Naive thymus-derived CD4-positive, alpha-beta T cell (primary cell): ENCODE measurements at regions not wholly inside any gene's neighbourhood (a gene's known extent, or its start where the extent isn't known, plus 50 kb on each side); places are given as distances from the start of the nearest gene placed in this dataset.

Experiments
- ATAC-seq: fragments of 150-1000 bp; cut with Tn5 transposase; 2 replicates; pipeline ENCODE4 v1.10.0; 2021; ENCODE audit warnings: mild to moderate bottlenecking, moderate library complexity
- CTCF ChIA-PET: fragments of 350-600 bp; sonication (Branson Sonifier 250); formaldehyde crosslinking; loops from one replicate; lab custom pipeline; 2021; ENCODE audit warnings: antibody characterized with exemption; lab: Charles Lee
- POLR2A ChIA-PET: fragments of 350-600 bp; sonication (Branson Sonifier 250); formaldehyde crosslinking; loops from one replicate; lab custom pipeline; 2021; ENCODE audit warnings: antibody characterized with exemption, inconsistent platforms; lab: Charles Lee
- DNase-seq, 9 donors: peaks; one replicate each; pipeline versions ENCODE4 v3.0.0 to v3.0.0-alpha.2; 2020 to 2022; ENCODE audit warnings: mixed read lengths in 1 of 9
- H3K27ac ChIP-seq: one replicate; pipeline ENCODE4 v1.7.0; 2013; ENCODE audit warnings: mild to moderate bottlenecking, low read depth, low read length, moderate library complexity
- H3K27me3 ChIP-seq, 2 donors: one replicate each; pipeline ENCODE4 v1.7.0; 2013; ENCODE audit warnings: low read length in 2 of 2, mild to moderate bottlenecking in 2 of 2, moderate library complexity in 2 of 2; ENCODE audit not compliant: control insufficient read depth in 2 of 2, insufficient read depth in 2 of 2
- H3K36me3 ChIP-seq, 3 experiments: 1 replicate in 2 of 3; 2 replicates in 1 of 3; pipeline ENCODE4 v1.7.0; 2013; ENCODE audit warnings: low read length in 3 of 3, mild to moderate bottlenecking in 3 of 3, moderate library complexity in 1 of 3; ENCODE audit not compliant: insufficient read depth in 3 of 3, control insufficient read depth in 2 of 3
- H3K4me1 ChIP-seq, 2 donors: one replicate each; pipeline ENCODE4 v1.7.0; 2013; ENCODE audit warnings: low read length in 2 of 2, mild to moderate bottlenecking in 2 of 2, moderate library complexity in 1 of 2; ENCODE audit not compliant: control insufficient read depth in 2 of 2, insufficient read depth in 2 of 2
- H3K4me3 ChIP-seq: 2 replicates; pipeline ENCODE4 v1.7.0; 2013; ENCODE audit warnings: mild to moderate bottlenecking, low read length
- H3K9me3 ChIP-seq, 3 experiments: 1 replicate in 2 of 3; 2 replicates in 1 of 3; pipeline ENCODE4 v1.7.0; 2013; ENCODE audit warnings: low read length in 3 of 3; ENCODE audit not compliant: control insufficient read depth in 2 of 3
- H3K27ac Mint-ChIP-seq, 9 donors: one replicate each; pipeline ENCODE4 v1.8.0; 2020 to 2022; ENCODE audit warnings: mixed read lengths in 9 of 9, mild to moderate bottlenecking in 8 of 9, moderate library complexity in 5 of 9, inconsistent platforms in 2 of 9
- H3K27me3 Mint-ChIP-seq, 5 donors: one replicate each; pipeline ENCODE4 v1.8.0; 2021 to 2022; ENCODE audit warnings: mixed read lengths in 5 of 5, mild to moderate bottlenecking in 1 of 5
- H3K36me3 Mint-ChIP-seq, 5 donors: one replicate each; pipeline ENCODE4 v1.8.0; 2020 to 2022; ENCODE audit warnings: mixed read lengths in 5 of 5, mild to moderate bottlenecking in 3 of 5, inconsistent platforms in 1 of 5
- H3K4me1 Mint-ChIP-seq, 7 donors: one replicate each; pipeline ENCODE4 v1.8.0; 2020 to 2022; ENCODE audit warnings: mixed read lengths in 7 of 7, mild to moderate bottlenecking in 3 of 7, inconsistent platforms in 1 of 7
- H3K4me3 Mint-ChIP-seq, 10 donors: one replicate each; pipeline ENCODE4 v1.8.0; 2020 to 2022; ENCODE audit warnings: mild to moderate bottlenecking in 10 of 10, mixed read lengths in 10 of 10, moderate library complexity in 6 of 10, inconsistent platforms in 2 of 10
- H3K9me3 Mint-ChIP-seq, 11 donors: one replicate each; pipeline ENCODE4 v1.8.0; 2020 to 2022; ENCODE audit warnings: mixed read lengths in 11 of 11, mild to moderate bottlenecking in 4 of 11, inconsistent platforms in 1 of 11, moderate library complexity in 1 of 11
- intact Hi-C, 2 donors: fragments of 100-400 bp; cut with micrococcal nuclease; formaldehyde crosslinking; loops; one replicate each; pipeline ENCODE4 v1.15.1; 2023

GRCh38 chr7:27374958-27375841 is 132.6 kb downstream of the EVX1 start:
- intact Hi-C loops: no loop called here
- Histone ChIP-seq H3K36me3 (no peaks in the 10 kb centered on the region), H3K27ac (no peak overlapping the region), H3K27me3 (no peaks in the 10 kb centered on the region), H3K4me1 (no peaks in the 10 kb centered on the region), H3K4me3 (no peak overlapping the region), H3K9me3 (no peaks in the 10 kb centered on the region)
- Mint-ChIP-seq H3K9me3 (peaks cover 0 to 2% (median 0%) of the 10 kb centered on the region in 11 donors), H3K27ac (no peak overlapping the region), H3K4me1 (no peaks in the 10 kb centered on the region), H3K27me3 (peaks cover 6 to 66% (median 41%) of the 10 kb centered on the region in 5 donors), H3K36me3 (no peaks in the 10 kb centered on the region), H3K4me3 (no peak overlapping the region)
- no peak for DNase-seq
- ATAC-seq: no peak
- ChIA-PET POLR2A (no interaction called here), CTCF (no interaction called here)

GRCh38 chr7:27375958-27376357 is 133.4 kb downstream of the EVX1 start:
- Mint-ChIP-seq H3K4me1 (no peaks in the 10 kb centered on the region), H3K36me3 (no peaks in the 10 kb centered on the region), H3K27me3 (peaks cover 6 to 66% (median 41%) of the 10 kb centered on the region in 5 donors), H3K9me3 (peaks cover 0 to 2% (median 0%) of the 10 kb centered on the region in 11 donors), H3K4me3 (no peak overlapping the region), H3K27ac (no peak overlapping the region)
- intact Hi-C loops: no loop called here
- ChIA-PET POLR2A (interaction anchor here (1.0 kb wide), 1 partner anchor 17 kb away, joined by 3 read pairs; no protein-coding TSS in a partner anchor), CTCF (no interaction called here)
- ATAC-seq (no peak), DNase-seq (no peak)
- Histone ChIP-seq H3K9me3 (no peaks in the 10 kb centered on the region), H3K27me3 (no peaks in the 10 kb centered on the region), H3K27ac (no peak overlapping the region), H3K4me1 (no peaks in the 10 kb centered on the region), H3K4me3 (no peak overlapping the region), H3K36me3 (no peaks in the 10 kb centered on the region)

- Mint-ChIP-seq H3K27me3 (peaks cover 4 to 66% (median 40%) of the 10 kb centered on the region in 5 donors), H3K4me3 (no peak overlapping the region), H3K4me1 (no peaks in the 10 kb centered on the region), H3K27ac (no peak overlapping the region), H3K36me3 (no peaks in the 10 kb centered on the region), H3K9me3 (peaks cover 0 to 2% (median 0%) of the 10 kb centered on the region in 11 donors)
- POLR2A ChIA-PET: no interaction called here
- no peak for DNase-seq
- ATAC-seq: no peak
- no peaks in the 10 kb centered on the region for H3K27me3 ChIP-seq
- no peaks in the 10 kb centered on the region for H3K4me1 ChIP-seq
- intact Hi-C loops: no loop called here
- CTCF ChIA-PET: no interaction called here
- H3K9me3 ChIP-seq: no peaks in the 10 kb centered on the region
- no peak overlapping the region for H3K4me3 ChIP-seq
- no peaks in the 10 kb centered on the region for H3K36me3 ChIP-seq
- H3K27ac ChIP-seq: no peak overlapping the region
These were observed 135.4 kb downstream of the EVX1 start for GRCh38 chr7:27377988-27378387.

GRCh38 chr7:27382307-27382706 is 139.7 kb downstream of the EVX1 start:
- no peaks in the 10 kb centered on the region for H3K4me1 Mint-ChIP-seq

GRCh38 chr7:27386581-27386980 is 144.0 kb downstream of the EVX1 start:
- Mint-ChIP-seq H3K4me3 (no peak overlapping the region), H3K4me1 (no peaks in the 10 kb centered on the region), H3K27ac (no peak overlapping the region), H3K9me3 (peaks cover 0 to 3% (median 0%) of the 10 kb centered on the region in 11 donors), H3K27me3 (peaks cover 22 to 43% (median 25%) of the 10 kb centered on the region in 5 donors), H3K36me3 (peaks cover 0 to 4% (median 0%) of the 10 kb centered on the region in 5 donors)
- Histone ChIP-seq H3K27me3 (no peaks in the 10 kb centered on the region), H3K4me1 (no peaks in the 10 kb centered on the region), H3K4me3 (no peak overlapping the region), H3K36me3 (no peaks in the 10 kb centered on the region), H3K27ac (no peak overlapping the region), H3K9me3 (no peaks in the 10 kb centered on the region)
- intact Hi-C loops: no loop called here
- DNase-seq (no peak), ATAC-seq (no peak)
- ChIA-PET POLR2A (no interaction called here), CTCF (no interaction called here)

More at GRCh38 chr7:27382307-27382706, 139.7 kb downstream of the EVX1 start:
- no peaks in the 10 kb centered on the region for H3K36me3 Mint-ChIP-seq
- no peak overlapping the region for H3K4me3 ChIP-seq
- no peak overlapping the region for H3K27ac Mint-ChIP-seq
- POLR2A ChIA-PET: no interaction called here
- H3K9me3 Mint-ChIP-seq: no peaks in the 10 kb centered on the region
- CTCF ChIA-PET: no interaction called here
- no peaks in the 10 kb centered on the region for H3K9me3 ChIP-seq
- H3K27me3 Mint-ChIP-seq: peaks cover 5 to 32% (median 25%) of the 10 kb centered on the region in 5 donors
- H3K4me1 ChIP-seq: no peaks in the 10 kb centered on the region
- H3K4me3 Mint-ChIP-seq: no peak overlapping the region
- no peak overlapping the region for H3K27ac ChIP-seq
- intact Hi-C loops: no loop called here
- H3K36me3 ChIP-seq: no peaks in the 10 kb centered on the region
- DNase-seq (no peak), ATAC-seq (no peak)
- H3K27me3 ChIP-seq: no peaks in the 10 kb centered on the region

- intact Hi-C loops: no loop called here
- ChIA-PET CTCF (no interaction called here), POLR2A (no interaction called here)
- ATAC-seq: no peak
- H3K4me3 ChIP-seq: no peak overlapping the region
- no peaks in the 10 kb centered on the region for H3K4me1 ChIP-seq
- H3K27ac Mint-ChIP-seq: no peak overlapping the region
- H3K9me3 ChIP-seq: no peaks in the 10 kb centered on the region
- no peaks in the 10 kb centered on the region for H3K27me3 ChIP-seq
- no peaks in the 10 kb centered on the region for H3K4me1 Mint-ChIP-seq
- no peak for DNase-seq
- H3K36me3 ChIP-seq: no peaks in the 10 kb centered on the region
- H3K9me3 Mint-ChIP-seq: peaks cover 0 to 3% (median 0%) of the 10 kb centered on the region in 11 donors
- H3K27ac ChIP-seq: no peak overlapping the region
- no peak overlapping the region for H3K4me3 Mint-ChIP-seq
- peaks cover 0 to 4% (median 0%) of the 10 kb centered on the region in 5 donors for H3K36me3 Mint-ChIP-seq
- peaks cover 23 to 44% (median 30%) of the 10 kb centered on the region in 5 donors for H3K27me3 Mint-ChIP-seq
These were observed 145.3 kb downstream of the EVX1 start for GRCh38 chr7:27387864-27388263.

GRCh38 chr7:27388561-27388960 is 146.0 kb downstream of the EVX1 start:
- Histone ChIP-seq H3K4me1 (no peaks in the 10 kb centered on the region), H3K27ac (no peak overlapping the region), H3K27me3 (no peaks in the 10 kb centered on the region), H3K4me3 (no peak overlapping the region), H3K9me3 (no peaks in the 10 kb centered on the region), H3K36me3 (no peaks in the 10 kb centered on the region)
- Mint-ChIP-seq H3K4me1 (no peaks in the 10 kb centered on the region), H3K27me3 (peaks cover 24 to 40% (median 30%) of the 10 kb centered on the region in 5 donors), H3K27ac (no peak overlapping the region), H3K36me3 (peaks cover 0 to 4% (median 0%) of the 10 kb centered on the region in 5 donors), H3K4me3 (no peak overlapping the region), H3K9me3 (peaks cover 0 to 4% (median 2%) of the 10 kb centered on the region in 11 donors)
- POLR2A ChIA-PET: no interaction called here
- intact Hi-C loops: no loop called here
- no peak for DNase-seq
- ATAC-seq: no peak
- CTCF ChIA-PET: no interaction called here
